Cardiac muscle cell (in vitro differentiated cells and primary cell): ENCODE measurements at regions not wholly inside any gene's neighbourhood (a gene's known extent, or its start where the extent isn't known, plus 50 kb on each side); places are given as distances from the start of the nearest gene placed in this dataset.
"Not testable (repeated sequence)": the region's sequence is repeated elsewhere in the genome, so short reads cannot be mapped to it uniquely, and the experiment has no call there.

Source experiments
- DNase-seq, 2 donors: peaks; one replicate each; pipeline versions ENCODE4 v3.0.0 to v3.0.0-alpha.2; 2010 to 2017; ENCODE audit warnings: low read depth in 1 of 2, low spot score in 1 of 2
- H3K27ac ChIP-seq: fragments of 200-600 bp; sonication (generic); 2 replicates; pipeline ENCODE4 v1.5.1; 2016
- H3K27me3 ChIP-seq: fragments of 200-600 bp; sonication (generic); 2 replicates; pipeline ENCODE4 v1.6.0; 2016; ENCODE audit warnings: control low read depth
- H3K36me3 ChIP-seq: fragments of 200-600 bp; sonication (generic); 2 replicates; pipeline ENCODE4 v1.5.1; 2016; ENCODE audit warnings: control low read depth
- H3K4me1 ChIP-seq: fragments of 200-600 bp; sonication (generic); 2 replicates; pipeline ENCODE4 v1.8.1; 2017; ENCODE audit warnings: low read depth, mild to moderate bottlenecking, mixed run types
- H3K4me3 ChIP-seq: fragments of 200-600 bp; sonication (generic); 2 replicates; pipeline ENCODE4 v1.5.1; 2016; ENCODE audit warnings: mild to moderate bottlenecking
- H3K9me3 ChIP-seq: fragments of 200-600 bp; sonication (generic); 2 replicates; pipeline ENCODE4 v1.5.1; 2017; ENCODE audit warnings: low read depth, mild to moderate bottlenecking, control low read depth
- CTCF ChIP-seq: IDR thresholded peaks from 2 replicates; pipeline ENCODE4 v1.5.1; 2012; ENCODE audit warnings: low read depth, mild to moderate bottlenecking, low read length

GRCh38 chr1:213793482-213794067, 194.2 kb upstream of the PROX1 start:
- DNase-seq: no peak
- no peak overlapping the region for H3K4me3 ChIP-seq
- TF ChIP-seq CTCF: no peak

GRCh38 chr1:213796525-213796924, 191.2 kb upstream of the PROX1 start:
- DNase-seq: no peak
- H3K27ac ChIP-seq: no peak overlapping the region

More at GRCh38 chr1:213793482-213794067, 194.2 kb upstream of the PROX1 start:
- no peaks in the 10 kb centered on the region for H3K36me3 ChIP-seq
- H3K4me1 ChIP-seq: no peaks in the 10 kb centered on the region
- H3K9me3 ChIP-seq: no peaks in the 10 kb centered on the region
- H3K27me3 ChIP-seq: peaks cover 4% of the 10 kb centered on the region
- H3K27ac ChIP-seq: no peak overlapping the region

GRCh38 chr1:213808288-213808687, 179.5 kb upstream of the PROX1 start:
- peaks cover 11% of the 10 kb centered on the region for H3K4me1 ChIP-seq
- not testable (repeated sequence) for H3K27me3 ChIP-seq, H3K9me3 ChIP-seq, H3K36me3 ChIP-seq, DNase-seq, H3K27ac ChIP-seq, H3K4me3 ChIP-seq

More at GRCh38 chr1:213796525-213796924, 191.2 kb upstream of the PROX1 start:
- TF ChIP-seq CTCF: no peak
- no peaks in the 10 kb centered on the region for H3K9me3 ChIP-seq
- no peaks in the 10 kb centered on the region for H3K4me1 ChIP-seq
- H3K27me3 ChIP-seq: no peaks in the 10 kb centered on the region
- H3K4me3 ChIP-seq: no peak overlapping the region
- H3K36me3 ChIP-seq: no peaks in the 10 kb centered on the region

DNA sequence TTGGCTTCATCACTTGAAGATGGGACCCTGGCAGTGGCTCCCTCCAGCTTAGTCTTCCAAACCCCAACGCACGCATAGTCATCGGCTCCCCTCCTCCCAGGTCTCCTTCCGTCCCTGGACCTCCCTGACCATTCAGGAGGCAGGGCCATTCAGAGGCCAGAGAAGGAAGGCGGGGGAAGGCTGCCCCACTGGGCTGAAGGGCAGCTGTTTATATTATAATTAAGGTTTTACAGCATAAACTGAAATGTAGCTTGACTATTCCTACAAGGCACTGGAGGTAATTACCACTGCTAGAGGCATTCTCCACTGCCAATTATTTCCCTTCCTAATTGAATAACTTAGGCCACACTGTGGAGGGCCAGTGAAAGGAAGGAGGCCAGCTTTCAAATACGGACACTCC, 170.6 kb upstream of the PROX1 start:
- Histone ChIP-seq H3K9me3 (no peaks in the 10 kb centered on the region), H3K4me3 (no peak overlapping the region), H3K27me3 (no peaks in the 10 kb centered on the region), H3K27ac (no peak overlapping the region), H3K36me3 (no peaks in the 10 kb centered on the region), H3K4me1 (no peaks in the 10 kb centered on the region)
- DNase-seq: no peak
- TF ChIP-seq CTCF: no peak

DNA sequence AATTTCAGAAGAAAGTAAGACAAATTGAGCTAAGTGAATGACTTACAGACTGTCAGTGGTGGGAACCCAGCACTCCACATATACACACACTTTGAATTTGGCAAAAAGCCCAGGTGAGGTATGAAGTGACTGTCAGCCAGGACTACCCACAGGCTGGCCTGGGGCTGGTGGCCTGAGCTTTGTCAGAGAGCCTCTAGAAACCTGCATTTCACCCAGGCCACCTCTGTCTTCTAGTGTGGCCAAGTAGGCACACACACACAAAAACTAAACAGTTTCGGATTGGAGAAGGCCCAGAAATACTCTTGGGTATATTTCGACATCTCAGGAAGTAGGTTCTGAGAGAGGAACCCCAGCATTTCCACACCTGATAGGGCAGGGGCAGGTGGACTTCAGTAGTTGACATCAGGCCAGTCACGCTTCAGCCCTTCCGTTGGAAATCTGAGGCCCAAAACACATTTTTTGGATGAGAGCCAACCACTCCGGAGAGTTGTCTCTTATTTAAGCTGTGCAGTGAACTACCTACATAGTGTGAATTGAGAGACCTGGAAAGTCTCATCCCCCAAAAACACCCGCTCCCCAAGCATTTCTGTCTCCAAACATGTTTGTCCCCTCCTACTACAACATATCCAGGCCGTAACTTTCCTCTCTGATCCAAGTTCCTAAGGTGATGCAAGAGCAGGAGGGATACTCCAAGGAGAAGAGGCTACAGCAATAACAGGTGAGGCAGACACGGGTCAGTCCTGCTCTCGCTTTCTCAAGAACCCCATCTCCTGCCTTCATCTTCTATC, 167.2 kb upstream of the PROX1 start:
- no peak overlapping the region for H3K4me3 ChIP-seq
- H3K27ac ChIP-seq: no peak overlapping the region
- H3K36me3 ChIP-seq: no peaks in the 10 kb centered on the region
- H3K27me3 ChIP-seq: no peaks in the 10 kb centered on the region
- H3K9me3 ChIP-seq: no peaks in the 10 kb centered on the region
- DNase-seq: peak in 1 of 2 donors; percentile 55
- no peak for TF ChIP-seq CTCF
- H3K4me1 ChIP-seq: no peaks in the 10 kb centered on the region
